ENCODE measurements at regions not wholly inside any gene's neighbourhood (a gene's known extent, or its start where the extent isn't known, plus 50 kb on each side); places are given as distances from the start of the nearest gene placed in this dataset.

DNA sequence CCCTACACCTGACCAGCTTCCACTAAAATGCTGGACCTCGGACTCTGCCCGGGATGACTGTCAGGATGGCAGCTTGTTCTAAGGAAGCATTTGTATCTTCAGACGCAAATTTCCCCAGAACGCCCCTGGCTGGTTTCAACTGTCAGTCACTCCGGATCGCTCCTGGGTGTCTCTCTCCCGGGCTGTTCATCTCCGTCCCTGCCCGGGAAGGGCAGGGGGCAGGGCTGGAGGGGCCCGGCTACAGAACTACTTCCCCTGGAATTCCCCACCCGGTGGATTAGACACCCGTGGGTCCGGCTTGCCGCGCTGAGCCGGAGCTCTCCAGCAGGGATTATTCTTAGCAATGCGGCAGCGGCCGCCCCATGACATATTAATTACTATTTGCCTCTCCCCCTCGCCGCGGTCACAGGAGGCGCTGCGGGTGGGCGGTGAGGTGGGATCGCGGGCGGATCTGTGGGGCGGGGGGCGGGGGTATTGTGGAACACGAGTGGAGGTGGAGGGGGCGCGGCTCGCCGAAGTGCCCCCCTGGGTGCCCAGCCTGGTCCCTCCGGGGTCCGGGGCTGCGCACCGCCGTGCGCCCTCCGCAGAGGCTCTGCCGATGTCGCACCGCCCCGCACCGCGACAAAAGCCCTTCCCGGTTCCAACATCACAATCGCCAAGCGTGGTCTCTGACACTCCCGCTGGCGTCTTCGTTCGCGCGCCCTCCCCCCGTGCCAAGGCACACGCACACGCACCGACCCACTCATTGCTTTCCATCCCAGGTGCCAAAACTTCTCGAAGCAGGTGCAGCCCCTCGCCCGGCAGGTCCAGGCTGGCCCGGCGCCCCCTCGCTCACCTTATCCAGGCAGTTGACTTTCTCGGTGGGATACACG lies 276.1 kb upstream of the NEBL start:
- no peak for DNase-seq (ENCODE audit: low read depth)

DNA sequence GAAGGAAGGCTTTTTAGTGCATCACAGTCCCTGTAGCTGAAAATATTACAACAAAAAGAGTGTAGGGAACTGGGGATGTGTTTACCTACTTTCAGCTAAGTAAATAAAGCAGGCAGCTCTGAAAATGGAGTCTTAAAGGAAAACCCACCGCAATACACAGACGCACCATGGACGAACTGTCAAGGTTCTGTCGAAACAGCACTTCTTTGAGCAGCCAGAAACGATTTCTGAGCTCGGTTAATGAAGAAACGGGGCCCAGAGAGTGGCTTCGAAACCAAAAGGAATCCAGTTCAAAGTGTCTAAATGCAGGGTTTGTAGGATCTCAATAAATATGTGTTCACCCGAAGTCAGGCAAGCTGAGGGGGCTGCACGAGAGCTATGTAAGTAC lies 275.4 kb upstream of the NEBL start:
- no peak for DNase-seq (ENCODE audit: low read depth)

DNA sequence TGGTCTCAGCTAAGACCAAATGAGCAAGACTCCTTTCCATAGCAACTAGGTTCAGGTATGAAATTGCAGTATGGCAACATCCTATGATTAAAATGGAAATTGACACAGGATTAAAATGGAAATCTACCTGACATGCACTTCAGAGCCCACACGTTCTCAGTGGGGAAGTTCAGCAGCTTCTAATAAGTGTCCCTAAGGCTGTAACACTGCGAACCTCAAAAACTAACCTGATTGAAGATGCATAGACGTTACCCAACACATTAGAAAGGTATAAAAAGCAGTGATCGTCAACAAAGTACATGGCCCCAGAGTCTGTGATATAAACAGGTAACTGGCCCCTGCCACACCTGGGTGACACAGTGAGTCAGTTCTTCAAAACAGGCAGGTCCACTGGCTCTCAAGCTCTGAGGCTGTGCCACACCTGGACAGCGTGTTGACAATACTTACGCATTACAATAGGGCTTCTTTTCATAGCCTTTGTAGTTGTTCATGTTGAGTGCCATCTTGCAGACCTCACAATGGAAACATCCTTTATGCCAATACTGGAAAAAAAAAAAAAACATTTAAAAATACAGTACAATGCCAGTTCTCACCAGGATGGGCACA lies 274.9 kb upstream of the NEBL start:
- DNase-seq (ENCODE audit: low read depth) = no peak

DNA sequence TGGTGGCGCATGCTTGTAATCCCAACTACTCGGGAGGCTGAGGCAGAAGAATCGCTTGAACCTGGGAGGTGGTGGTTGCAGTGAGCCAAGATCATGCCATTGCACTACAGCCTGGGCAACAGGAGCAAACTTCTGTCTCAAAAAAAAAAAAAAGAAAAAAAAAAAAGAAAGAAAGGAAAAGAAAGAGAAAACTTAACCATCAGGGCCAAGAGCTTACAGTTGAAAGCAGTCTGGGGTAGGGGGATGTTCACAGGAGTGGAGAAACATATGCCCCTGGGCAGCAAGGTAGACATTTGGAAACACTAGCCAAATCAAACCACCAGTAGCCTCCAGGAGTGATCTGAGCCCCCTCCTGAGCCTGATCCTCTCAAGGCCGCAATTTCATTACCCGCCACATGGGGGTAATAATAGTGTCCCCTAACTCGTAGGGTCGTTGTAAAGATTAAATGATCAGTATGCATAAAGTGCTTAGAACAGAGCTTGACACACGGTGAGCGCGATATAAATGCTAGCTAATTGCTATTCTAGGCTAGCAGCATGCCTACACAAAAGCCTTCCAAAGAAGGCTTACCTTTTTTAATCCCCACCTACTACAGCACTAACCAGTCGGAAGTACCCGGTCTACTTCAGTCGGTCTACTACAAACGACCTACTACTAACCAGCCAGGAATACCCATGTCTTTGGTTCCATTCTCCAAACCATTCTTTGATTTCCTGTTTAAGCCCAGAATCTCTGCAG lies 274.3 kb upstream of the NEBL start:
- no peak for DNase-seq (ENCODE audit: low read depth)

DNA sequence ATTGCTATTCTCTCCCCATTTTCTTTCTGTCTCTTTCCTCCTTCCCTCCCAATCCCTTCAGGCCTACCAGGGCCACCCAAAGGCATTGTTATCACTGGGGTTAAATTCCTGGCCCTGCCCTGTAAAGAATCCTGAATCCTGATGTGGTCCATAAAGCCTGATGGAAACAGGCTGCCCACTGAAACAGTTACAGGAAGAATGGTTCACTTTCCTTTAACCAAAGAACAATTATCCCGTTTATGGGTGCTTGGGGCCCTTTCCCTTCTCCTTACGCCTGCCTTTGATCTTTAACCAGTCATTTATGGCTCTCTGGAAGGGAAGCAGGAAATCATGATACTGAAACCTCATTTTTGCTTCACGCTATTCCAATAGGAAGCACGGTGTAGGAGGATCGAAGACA lies 273.1 kb upstream of the NEBL start:
- no peak for DNase-seq (ENCODE audit: low read depth)

DNA sequence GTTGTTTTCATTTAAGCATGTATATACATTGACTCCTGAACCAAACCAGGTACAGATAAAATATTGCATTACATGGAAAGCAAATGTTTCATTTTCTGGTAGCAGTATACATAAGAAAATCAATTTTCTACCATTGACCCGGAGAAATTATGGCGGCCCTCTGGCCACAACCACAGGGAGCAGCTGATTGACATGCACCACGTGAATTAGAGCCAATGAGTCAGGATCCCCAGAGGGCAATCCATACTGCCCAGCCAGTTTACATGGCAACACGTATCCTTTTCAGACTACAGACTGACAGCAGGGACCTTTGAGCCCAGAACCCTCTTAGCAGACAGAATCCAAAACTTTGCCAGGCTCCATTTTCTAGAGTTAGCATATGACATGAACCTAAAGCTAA lies 272.2 kb upstream of the NEBL start:
- DNase-seq (ENCODE audit: low read depth) = no peak

DNA sequence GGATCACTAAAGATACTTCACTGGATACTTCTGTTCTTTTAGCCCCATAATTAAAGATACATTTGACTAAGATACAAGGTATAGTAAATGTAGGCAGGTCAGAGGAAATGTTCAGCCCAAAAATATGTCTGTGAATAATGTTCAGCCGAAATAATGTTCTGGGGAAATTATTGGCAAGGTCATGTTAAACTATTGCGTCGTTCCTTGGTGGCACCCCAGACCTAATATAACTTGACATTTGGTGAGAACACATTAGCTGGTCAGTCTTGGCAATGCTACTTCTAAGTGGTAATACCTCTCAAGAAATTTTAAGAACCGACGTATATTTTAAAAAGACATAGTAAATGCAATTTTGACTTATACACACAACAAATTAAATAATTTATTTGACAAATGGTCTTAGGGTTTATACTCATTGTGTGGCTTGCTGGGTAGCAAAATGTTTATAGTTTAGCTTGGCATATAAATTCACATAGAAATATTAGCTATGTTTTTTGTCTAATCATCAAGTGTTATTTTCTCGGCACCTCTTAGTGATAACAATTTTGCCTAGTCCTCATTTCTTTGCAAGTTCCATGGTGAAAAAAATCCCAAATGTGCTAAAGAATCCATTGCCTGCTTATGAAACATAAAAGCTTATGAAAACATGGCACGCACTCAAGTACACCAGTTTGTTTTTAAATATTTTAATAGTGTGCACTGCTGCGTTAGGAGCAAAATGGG lies 270.3 kb upstream of the NEBL start:
- DNase-seq (ENCODE audit: low read depth) = no peak

DNA sequence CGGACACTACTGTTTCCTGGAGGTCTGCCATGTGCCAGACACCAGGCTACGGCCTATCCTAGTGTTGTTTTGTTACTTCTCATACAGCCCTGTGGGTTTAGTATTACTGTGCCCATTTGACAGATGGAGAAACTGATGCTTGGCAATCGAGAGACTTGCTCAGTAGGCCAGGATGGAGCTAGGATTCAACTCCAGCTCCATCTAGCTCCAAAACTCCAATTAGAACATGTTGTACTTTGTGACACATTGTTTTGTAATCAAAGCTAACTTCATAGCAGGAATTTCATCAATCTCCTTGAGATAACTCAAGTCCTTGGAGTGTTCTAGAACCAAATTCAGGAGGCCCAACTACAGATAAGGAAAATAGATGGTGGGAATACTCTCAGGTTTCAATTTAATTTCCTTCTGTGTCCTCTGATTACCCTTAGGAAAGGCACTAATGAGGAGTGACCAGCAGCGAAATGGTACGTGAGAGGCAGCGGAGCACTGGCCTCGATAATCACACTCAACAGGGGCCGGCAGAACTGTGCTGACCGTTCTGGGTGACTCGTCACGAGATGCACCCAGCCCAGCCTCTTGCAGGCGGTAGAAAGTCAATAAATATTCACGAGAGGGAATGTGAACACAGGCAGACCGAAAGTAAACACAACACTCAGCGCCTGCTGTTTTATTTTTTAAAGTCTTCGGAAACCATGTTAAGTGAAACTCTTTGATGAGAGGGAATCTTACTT lies 269.6 kb upstream of the NEBL start:
- no peak for DNase-seq (ENCODE audit: low read depth)

DNA sequence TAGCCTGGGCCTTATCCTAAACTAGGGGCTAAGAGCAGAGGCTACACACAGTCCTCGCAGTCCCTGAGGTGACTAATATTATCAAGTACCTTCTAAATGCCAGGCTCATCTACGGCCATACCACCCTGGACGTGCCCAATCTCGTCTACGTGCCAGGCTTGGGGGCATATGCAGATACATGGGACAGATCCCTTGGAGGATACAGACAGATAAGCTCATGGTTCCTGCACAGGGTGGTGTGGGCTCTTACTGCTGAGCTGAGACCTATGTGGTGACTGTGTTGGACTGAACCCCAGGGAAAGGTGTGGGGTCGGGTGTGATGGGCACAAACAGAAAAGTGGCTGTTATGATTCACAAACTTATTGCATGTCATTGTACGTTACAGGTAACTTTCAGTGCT lies 268.4 kb upstream of the NEBL start:
- DNase-seq (ENCODE audit: low read depth) = no peak

DNA sequence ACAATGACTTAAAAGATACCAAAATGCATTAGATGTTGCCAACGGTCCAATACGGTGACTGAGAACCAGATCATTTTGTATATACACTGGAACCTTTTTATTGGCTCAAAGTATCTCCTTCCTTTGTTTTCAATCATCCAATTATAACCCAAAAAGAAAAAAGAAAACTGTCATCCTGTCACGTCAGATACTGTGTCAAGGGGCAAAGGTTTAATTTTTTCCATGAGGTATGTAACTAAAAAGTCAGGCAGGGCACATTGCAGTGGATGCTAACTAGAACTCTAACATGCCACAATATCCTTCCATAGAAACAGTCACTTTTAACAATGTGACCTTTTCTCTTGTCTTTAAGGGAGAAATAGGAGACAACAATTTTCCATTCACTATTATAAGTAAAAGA lies 267.6 kb upstream of the NEBL start:
- DNase-seq (ENCODE audit: low read depth) = no peak

DNA sequence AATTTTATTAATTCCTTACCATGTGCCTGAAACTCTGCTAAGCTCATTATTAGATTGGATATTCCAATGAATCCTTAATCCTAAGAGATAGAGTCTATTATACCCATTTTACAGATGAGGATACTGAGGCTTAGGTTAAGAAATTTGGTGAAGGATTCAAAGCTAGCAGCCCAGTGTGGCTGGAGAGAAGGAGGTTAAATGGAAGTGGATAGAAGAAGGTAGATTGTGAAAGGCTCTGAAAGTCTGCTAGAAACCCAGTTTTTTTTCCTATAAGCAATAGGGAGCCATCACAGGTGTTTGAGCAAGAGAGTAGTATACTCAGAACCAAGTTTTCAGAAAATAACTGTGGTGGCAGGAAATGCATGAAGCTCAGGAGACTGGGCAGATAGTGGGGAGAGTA lies 265.8 kb upstream of the NEBL start:
- no peak for DNase-seq (ENCODE audit: low read depth)

DNA sequence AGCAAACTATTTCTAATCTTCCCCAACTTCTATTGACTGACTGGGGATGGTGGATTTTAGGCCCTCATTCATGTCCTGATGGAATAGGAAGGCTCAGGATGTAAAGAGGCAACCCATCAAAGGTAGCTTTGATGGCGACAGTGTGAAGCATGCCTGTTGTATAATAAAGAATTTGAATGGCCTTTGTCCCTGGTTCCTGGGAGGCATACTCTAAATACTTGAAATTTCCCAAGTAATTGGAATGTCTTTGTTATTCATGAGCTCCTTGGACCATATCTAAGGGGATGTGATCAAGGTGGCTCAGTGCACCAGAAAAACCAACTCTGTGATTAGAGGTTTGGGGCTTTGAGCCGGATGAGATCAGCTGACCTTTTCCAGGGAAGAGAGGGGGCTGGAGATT lies 264.5 kb upstream of the NEBL start:
- DNase-seq (ENCODE audit: low read depth) = no peak

DNA sequence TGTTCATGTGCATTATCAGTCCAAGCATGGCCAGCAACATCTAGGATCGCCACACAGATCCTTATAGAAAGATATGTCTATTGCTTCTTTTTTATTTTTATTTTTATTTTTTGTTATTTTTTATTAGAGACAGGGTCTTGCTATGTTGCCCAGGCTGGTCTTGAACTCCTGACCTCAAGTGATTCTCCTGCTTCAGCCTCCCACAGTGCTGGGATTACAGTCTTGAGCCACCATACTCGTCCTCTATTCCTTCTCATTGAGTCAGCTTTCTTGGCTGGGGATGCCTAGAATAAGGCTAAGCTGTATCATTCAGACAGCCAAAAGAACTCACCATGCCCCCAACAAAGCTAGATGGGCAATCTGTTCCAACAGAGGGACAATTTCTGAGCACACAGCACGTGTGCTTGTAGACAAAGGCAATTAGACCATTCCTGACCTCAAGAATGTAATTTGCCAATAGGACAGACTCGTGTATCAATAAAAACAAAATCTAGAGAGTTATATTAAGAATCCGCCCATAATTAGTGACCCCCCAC lies 264.0 kb upstream of the NEBL start:
- no peak for DNase-seq (ENCODE audit: low read depth)

DNA sequence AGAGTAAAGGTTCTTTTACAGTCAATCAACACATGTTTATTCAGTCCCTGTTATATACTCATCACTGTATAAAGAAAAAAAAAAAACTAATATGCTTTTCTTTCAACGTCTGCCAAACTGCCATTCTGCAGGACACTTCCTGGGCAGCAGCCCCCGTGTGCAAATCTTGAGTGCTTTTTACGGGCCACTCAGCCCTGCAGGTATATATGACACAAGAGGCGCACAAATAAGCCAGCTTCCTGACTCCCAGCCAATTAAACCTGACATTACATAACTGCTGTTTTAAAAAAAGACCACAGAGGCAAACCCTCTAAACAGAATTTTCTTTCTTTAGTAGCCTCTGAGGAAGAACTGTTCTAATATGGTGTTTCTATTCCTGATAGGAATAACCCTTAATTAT lies 263.0 kb upstream of the NEBL start:
- no peak for DNase-seq (ENCODE audit: low read depth)

DNA sequence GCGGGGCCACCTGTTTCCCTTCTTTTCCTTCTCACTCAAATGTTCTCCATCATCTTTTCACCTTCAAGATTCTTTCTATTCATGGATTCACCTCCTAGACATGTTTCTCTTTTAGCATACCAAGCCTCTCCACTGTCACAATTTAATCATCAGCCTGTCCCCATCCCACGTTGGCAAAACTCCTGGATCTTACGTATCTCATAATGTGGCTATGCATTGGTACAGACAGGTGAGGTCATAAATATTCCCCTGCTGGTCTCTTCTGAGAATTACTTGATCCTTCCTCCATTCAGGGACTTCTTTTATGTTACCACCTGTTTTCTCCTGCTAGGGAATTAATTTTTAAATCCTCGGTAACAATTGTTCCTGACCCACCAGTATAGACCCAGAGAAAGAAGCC lies 262.6 kb upstream of the NEBL start:
- DNase-seq (ENCODE audit: low read depth) = no peak

DNA sequence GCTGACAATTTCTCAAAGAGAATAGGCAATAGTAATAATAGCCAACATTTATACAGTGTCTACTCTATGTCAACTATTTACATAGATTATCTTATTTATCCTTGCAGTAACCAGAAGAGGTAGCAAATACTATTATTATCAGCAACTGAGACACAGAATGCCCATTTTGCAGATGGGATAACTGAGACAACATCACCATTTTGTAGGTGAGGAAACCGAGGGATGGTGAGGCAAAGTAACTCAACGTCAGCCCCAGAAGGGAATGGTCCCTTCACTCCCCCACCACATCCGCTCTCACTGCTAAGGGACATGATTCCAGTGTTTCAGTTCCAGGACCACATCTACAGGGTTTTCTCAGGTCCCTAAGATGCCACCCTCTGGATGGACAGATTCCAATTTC lies 261.2 kb upstream of the NEBL start:
- no peak for DNase-seq (ENCODE audit: low read depth)

DNA sequence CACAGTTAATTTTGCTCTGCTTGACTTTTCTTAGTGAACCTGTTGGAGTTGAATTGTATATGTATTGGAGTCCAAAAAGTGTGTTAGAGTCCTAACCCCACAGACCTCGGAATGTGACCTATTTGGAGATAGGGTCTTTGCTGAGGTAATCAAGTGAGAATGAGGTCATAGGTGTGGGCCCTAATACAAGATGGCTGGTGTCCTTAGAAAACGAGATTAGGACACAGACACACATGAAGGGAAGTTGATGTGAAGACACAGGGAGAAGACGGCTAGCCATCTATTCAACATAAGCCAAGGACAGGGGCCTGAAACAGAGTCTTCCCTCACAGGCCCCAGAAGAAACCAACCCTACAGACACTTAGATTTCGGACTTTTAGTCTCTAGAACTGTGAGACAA lies 260.6 kb upstream of the NEBL start:
- DNase-seq (ENCODE audit: low read depth) = no peak

DNA sequence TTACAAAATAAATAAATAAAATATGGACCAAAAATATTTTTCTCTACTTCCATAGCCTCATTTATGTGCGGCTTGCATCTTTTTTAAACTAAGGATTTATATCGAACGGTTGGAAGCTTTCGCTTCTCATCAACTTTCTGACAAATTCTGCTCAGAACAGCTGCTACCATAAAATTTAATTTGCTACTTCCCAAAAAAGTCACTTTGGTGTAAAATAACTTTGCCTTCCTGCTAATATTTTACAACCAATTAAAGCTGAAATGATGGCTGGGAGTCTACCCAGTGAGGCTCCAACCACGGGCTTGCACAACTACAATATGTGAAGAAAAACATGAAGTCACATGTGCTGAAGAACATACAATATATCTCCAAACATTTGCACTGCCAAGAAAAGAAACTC lies 253.1 kb upstream of the NEBL start:
- no peak for DNase-seq (ENCODE audit: low read depth)

DNA sequence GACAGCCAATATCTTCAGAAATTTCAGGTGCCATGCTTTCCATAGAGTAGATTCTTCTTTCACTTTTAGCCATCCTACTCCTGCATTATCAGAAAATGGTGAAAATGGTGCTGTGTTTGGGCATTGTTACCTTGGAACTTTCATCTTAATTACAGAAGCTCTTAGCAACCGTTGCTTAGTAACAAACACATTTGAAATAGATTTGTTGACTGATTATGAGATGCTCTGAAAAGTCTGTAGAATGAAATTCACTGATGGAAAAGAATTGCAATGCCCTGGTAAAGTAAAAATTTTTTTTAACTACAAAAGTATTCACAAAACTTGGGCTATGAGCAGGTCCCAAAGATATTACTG lies 249.3 kb upstream of the NEBL start:
- DNase-seq (ENCODE audit: low read depth) = no peak

DNA sequence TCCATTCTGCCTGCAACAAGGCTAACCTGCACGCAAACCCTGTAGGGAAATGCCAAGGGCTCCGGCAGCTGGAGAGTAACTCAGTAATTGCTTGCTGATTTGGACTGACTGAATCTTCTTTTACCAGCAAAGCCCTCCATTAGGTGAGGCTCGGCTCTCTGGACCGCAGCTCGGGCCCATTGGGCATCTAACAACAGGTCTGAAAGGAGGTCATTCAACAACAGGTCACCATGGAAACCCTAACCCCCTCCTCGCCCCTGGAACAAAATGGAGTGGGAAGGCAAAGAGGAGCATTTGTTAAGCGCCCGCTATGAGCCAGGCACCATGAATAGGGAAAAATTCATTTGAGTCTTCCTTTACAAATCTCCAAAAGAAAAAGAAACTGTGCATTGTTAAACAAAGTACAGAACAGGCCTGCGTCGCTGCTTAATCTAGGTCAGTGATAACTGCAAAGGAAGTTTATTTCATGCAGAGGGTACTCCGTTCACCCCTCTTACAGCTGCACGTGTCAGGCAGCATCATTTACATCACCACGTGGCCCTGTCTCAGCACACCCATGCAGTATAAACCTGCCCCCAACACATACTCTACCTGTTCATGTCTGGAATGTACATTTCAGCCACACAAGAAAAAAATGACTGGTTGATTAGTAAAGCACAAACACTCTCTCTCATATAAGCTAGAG lies 248.8 kb upstream of the NEBL start:
- DNase-seq (ENCODE audit: low read depth) = no peak

DNA sequence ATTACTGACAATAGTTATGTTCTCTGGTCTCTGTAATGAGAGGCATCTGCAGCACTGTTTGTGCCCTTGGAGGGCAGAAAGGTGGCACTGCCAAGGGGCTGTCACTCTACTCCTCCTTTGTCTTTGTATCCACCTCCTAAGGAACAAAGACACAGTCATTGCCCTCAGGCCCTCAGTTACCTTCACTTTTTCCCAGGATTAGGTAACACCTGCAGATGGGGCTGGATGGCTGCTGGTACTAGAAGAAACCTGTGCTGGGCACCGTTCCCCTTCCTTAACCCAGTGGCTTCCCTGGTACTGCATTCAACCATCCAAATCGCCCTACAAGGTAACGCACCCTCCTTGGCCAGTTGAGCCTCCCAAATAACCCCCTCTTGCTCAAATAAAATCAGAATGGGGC lies 246.9 kb upstream of the NEBL start:
- no peak for DNase-seq (ENCODE audit: low read depth)
